Non-pigmented ciliary epithelial cell (primary cell): ENCODE measurements at regions not wholly inside any gene's neighbourhood (a gene's known extent, or its start where the extent isn't known, plus 50 kb on each side); places are given as distances from the start of the nearest gene placed in this dataset.
"Not testable (repeated sequence)": the region's sequence is repeated elsewhere in the genome, so short reads cannot be mapped to it uniquely, and the experiment has no call there.

Experiments used
- DNase-seq: peaks from one replicate; pipeline ENCODE4 v3.0.0-alpha.2; 2010; ENCODE audit warnings: low read depth

DNA sequence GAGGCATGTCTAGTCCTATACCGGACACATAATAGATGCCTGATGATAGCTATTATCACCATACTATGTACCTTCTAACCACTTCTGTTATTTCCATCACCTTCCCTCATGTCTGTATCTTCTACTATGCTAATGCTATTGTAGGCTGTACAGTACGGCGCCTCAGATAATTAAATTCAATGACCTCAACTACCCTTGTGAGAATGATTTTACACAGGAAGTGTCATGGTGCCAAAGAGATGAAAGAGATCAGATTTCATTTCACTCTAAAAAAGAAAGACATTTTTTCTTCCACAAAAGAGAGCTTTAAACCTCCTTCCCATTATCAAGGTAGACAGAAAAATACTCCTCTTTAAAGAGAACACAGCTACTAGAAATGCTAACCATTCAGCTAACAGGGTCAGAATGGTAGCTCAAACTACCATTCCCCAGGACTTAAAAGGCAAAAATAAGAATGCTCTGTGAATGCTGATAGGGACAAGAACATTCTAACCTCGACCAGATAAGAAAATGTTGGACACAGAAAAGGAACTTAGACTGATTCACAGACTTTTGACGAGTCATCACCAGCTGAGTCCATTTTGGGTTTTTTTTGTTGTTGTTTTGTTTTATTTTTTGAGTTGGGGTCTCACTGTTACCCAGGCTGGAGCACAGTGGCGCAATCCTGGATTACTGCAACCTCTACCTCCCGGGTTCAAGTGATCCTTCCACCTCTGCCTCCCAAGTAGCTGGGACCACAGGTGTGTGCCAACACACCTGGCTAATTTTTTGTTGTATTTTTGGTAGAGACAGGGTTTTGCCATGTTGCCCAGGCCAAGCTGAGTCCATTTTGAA is 99.2 kb upstream of the RAPGEF2 start:
- no peak for DNase-seq

DNA sequence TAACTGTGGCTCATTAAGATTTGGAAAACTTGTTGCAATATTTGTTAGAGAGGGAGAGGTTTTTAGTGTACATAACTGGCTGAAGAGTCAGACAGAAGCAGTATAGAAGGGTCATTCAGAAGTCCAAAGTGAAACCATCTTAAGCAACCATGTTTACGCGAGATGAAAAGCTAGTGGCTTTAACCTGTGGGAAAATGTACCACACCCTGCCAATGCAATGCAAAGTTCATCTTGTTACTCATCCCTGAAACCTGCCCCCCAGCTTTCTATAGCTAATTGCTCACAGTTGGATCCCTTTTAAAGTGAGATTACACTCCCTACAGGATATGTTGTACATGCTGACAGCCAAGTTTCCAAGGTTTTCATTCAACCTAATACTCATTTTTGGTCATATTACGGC is 96.7 kb upstream of the RAPGEF2 start:
- no peak for DNase-seq

DNA sequence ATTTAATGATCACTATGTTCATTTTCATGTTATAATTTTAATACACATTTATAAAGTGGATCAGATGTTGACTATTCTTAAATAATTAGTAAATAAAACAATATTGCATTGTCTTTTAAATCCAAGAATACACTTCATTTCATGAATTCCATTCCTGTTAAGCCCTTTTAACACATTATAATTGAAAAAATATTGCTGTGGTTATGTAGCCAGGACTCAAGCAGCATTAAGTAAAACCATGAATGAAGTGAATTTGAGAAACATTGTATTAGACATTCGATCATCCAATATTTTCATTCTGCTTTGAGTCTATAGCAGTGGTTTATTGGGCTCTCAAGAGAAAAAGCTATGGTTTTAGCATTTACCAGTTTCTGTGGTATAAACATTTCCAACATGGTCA is 94.2 kb upstream of the RAPGEF2 start:
- no peak for DNase-seq

DNA sequence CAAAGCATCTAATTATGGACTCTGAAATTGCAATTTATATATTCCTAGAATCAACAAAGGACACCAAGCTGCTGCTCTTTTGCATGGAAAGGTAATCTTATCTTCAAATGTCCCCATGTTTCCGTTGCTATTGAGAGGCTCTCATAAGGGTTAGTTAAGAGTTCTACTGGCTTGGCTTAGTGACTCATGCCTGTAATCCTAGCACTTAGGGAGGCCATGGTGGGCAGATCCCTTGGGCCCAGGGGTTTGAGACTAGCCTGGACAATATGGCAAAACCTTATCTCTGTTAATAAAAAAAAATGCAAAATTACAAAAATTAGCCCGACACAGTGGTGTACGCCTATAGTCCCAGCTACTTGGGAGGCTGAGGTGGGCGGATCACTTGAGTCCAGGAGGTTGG is 93.4 kb upstream of the RAPGEF2 start:
- DNase-seq, result no peak

DNA sequence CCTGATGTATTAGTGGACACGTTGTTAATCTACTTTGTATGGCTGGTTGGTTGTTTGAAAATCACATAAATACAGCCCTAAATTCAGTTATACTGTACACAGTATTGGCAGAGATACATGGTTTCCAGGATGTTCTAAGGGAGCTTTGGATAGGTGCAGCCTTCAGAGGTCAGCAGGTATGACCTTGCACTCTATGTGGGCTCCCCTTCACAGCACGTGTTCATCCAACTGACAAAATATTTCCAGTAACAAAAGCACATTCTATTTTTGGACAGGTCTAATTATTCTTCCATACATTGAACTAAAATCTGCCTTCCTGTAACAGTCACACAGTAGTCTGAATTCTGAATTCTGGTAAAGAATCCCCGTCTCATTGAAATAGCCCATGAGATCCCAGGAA is 92.8 kb upstream of the RAPGEF2 start:
- no peak for DNase-seq

DNA sequence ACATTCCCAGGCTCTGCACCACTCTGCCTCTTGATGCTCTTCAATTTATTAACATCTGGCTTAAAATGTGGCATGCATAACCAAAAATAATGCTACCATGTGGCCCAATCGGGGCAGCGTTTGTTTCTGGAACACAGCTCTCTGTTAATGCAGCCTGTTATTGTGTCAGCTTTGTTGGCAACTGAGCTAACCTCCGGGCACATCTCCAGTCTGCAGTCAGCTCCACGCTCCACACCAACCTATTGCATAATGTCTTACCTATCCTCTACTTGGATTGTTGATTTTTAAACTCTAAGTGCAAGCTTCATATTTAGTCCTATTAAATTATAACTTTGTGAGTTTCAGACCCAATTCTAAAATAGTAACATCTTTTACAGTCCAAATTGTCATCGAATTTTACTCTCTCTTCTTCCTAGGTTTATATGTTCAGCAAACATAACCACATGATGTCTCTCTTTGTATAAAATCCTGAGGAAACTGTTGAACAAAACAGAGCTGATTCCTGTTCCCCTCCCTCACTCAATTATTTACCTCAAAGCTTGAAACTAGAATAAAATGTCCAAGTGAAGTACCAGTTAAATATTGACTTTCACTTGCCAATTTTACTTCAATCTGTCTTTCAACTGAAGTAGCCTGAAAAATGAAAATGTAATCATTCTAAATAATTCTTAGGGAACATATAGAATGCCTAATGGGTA is 92.2 kb upstream of the RAPGEF2 start:
- no peak for DNase-seq

DNA sequence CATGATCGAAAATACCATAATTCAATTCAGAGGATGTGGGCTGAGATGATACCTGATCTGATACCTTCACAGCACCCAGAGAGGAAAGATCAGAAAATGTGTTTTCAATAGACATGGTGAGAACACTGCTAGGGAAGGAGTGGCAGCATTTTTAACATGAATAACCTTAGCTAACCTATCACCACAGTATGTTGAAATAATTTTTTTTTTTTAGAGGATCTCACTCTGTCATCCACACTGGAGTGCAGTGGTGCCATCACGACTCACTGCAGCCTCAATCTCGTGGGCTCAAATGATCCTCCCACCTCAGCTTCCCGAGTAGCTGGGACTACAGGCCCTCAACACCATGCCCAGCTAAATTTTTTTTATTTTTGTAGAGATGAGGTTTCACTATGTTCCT is 90.5 kb upstream of the RAPGEF2 start:
- DNase-seq, result no peak

DNA sequence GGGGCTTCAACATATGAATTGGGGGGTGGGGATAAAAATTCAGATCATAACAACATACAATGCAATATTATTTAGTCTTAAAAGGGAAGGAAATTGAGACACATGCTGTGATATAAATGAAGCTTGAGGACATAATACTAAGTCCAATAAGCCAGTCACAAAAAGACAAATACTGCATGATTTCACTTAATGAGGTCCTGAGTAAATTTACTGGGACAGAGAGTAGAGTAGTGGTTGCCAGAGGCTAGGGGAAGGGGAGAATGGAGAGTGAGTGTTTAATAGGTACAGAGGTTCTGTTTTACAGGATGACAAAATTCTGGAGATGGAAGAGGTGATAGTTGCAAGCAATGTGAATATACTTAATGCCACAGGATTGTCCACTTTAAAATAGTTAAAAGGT is 89.2 kb upstream of the RAPGEF2 start:
- no peak for DNase-seq

DNA sequence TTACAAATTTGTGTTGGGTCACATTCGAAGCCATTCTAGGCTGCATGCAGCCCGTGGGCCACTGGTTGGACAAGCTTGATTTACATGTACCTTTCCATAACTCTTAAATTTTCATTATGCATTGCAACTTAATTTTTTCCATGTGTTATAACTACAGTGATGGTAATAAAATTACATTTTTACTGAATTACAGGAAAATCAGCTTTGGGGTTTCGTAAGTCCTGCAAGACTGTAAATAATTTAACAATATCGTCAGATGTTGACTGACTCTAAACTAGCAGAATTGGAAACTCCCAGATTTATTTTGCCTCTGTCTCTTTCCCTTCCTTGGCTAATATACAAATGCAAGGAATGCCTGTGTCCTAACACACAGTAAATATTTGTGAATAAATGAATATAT is 88.0 kb upstream of the RAPGEF2 start:
- no peak for DNase-seq

DNA sequence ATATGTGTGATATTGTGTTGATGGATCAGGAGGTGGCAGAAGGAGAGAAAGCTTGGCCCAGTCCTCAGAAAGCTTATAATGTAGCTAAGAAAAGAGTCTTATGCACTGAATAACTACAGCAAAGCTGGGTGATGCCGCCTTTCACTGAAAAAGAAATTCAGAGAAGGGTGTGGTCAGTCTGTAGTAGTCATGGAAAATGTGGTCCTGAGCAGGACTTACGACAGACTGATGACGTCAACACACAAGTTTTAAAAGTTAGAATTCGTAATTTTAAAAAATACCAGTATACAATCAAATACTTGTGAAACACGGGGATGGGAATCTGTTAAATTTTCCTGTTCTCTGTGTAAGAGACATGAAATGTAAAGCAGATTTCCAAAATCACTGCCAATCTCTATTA is 87.0 kb upstream of the RAPGEF2 start:
- no peak for DNase-seq

DNA sequence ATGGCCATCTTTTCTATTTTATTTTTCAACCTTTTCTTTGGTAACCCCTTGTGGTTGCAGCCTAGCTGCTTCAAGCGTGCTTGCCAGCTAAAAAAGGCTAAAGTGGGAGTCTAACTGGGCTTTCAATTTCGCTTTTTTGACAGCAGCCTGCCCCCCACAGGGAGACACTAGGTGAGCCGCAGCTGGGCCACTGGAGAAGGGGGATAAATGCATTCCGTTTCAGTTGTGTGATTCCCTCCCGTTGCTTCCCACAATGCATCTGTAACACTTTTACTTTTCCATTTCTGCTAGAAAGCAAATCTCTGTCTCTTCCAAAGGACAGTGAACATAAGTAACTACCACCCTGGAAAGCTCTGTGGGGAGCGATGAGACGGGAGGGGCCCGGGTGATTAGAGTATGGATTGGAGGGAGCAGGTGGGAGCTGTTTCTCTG is 86.3 kb upstream of the RAPGEF2 start:
- no peak for DNase-seq

DNA sequence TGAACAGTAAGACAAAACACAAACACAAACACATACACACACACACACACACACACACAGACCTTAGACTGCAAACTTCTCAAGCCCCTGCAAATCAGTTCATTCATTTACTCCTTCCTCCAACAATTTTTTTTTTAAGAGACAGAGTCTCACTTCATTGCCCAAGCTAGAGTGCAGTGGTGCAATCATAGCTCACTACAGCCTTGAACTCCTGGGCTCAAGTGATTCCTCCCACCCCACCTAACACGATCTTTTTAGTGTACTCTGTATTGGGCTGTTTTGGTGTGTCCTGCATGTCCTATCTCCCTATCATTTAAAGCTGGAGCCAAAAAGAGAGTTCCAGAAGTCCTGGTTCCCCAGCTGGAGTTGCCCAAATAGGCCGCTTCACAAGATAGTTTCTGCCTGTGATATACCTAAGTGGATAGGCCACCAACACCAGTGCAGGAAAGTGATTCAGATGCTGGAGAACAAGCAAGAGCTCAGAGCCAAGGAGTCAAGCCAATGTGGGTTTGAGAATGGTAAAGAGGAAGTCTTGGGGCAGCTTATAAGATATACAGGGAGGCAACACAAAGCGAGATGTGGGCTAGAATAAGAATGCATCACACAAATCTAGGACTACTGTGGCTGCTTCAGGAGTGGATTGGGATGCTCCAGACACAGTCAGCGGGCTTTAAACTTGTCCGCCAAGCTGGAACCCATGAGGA is 85.4 kb upstream of the RAPGEF2 start:
- no peak for DNase-seq

DNA sequence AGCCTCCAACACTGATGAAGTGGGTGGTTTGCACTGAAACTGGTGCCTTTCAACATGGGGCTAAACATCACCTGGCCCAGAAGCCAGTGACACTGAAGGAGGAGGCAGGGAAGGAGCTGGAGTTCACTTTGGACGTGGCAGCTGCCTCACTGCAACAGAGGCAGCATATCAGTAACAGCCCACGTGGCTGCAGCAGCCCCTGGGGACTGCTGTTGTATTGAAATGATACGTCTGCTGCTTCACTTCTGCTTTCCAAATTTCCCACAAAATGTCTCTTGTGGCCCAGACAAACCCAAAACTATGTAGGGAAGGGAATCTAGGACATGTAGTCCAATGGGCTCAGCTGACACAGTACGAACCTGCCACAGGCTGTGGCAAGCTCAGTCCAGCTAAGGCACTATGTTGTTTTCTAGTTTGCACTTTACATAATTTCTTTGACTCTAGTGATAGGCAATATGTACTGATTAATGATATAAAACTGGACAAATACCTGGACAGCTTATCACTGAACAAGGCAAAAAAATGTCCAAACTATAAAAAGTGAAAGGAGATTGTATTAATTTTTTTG is 84.7 kb upstream of the RAPGEF2 start:
- DNase-seq, result no peak

DNA sequence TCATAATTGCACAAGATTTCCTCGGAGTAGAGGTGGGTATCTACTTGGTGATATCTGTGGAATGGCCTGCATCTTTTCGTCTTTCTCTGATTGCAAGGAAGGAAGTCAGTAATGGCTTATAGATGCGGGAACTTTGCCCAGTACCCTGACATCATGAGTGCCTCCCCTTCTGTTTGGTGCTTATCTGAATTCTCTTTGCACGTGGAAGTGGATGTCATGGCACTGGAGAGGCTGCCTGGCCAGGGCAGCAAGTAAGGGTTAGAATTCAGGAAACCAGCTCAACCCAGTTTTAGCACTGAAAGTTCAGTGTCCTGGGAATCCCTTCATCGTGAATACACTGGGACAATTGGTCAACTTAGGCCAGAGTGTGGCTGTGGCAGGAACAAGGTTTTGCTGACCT is 83.5 kb upstream of the RAPGEF2 start:
- no peak for DNase-seq

DNA sequence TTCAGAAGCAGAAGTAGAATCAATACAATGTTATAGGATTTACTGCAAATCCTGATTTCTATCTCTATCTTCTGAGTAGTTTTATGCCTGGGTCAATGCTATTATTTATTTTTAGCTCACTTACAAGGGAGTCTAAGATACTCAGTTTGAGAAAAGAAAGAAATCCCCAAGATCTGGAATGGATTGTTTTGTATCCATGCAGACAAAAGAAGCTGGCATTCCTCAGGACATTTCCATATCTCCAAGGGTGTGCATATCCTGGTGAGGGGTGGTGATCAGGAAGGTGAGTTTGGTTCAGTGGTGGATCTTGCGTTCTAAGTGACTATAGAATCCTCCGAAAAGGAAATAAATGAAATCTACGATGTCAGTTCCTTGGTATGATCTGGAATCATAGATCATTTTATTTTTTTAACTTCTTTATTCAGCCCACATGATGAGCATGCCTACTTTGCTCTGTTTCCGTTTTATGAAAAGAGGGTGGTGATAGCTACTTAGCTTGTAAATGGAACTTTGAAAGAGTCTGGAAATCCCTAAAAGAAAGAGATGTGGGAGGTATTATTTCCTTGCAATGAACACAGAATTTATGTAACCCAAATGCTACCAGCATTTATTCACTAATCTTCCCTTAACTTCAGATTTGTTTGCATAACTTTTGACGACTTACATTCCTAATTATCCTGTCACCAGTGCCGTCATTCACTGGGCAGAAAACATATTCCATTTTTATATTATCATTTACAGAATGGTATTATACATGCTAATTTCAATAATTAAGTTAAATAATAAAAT is 81.1 kb upstream of the RAPGEF2 start:
- DNase-seq, result no peak

DNA sequence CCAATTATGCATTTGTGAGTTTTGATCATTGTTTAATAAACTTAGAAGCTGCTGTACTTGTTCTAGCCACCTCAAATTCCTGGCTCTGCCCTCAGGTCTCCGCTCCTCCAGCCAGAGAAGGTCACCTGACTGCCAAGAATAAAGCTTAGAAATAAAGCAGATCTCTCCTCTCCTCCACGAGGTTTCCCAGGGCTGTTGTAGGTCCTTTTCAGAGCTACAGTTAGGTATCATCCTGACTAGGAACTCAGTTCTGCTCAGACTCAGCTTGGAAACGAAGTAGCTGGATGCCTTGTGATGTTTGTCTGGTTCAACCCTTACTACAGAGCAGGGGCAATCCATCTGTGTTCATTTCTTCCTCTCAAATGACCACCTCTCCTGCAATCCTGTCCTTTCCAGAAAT is 79.1 kb upstream of the RAPGEF2 start:
- no peak for DNase-seq

DNA sequence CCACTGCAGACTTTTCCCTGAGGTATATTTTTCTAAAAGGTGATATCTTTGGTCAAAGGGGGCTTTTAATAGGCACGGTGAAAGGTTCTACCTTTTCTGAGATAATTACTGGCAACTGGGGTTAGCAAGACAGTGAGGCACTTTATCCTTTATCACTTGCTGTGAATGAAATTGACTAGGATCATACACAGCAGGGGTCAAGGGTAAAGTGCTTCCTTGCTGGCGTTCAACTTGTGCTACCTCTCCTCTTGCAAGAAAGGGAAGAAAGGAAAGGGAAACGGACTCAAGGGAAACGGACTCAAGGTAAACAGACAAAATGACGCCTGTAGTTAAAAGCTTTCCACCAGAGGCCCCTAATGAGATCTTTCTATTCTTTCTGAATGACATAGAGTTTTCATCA is 78.6 kb upstream of the RAPGEF2 start:
- DNase-seq, result no peak

DNA sequence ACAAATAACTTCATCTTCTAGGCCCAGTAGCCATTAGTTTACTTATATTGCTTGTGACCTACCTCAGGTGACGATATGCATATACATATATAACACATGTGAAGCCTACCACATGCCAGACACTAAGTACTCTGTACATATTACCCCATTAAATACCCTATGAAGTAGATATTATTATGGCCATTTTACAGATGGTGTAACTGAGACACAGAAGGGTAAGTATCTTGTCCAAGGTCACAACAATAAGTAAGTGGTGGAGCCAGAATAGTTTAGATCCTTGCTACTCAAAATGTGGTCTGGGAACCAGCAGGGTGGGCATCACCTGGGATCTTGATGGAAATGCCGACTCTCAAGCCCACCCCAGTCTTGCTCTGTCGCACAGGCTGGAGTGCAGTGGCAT is 78.1 kb upstream of the RAPGEF2 start:
- DNase-seq, result no peak

DNA sequence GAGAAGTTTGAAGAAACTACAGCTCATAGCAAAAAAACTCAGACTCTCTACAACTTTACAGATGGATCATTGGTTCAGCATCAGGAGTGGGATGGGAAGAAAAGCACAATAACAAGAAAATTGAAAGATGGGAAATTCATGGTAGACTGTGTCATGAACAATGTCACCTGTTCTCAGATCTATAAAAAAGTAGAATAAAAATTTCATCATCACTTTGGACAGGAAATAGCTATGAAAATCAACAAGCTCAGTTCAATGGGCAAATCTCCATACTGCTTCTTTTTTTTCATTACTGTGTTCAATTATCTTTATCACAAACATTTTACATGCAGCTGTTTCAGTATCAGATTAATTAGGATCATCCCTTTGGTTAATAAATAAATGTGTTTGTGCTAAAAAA is 76.5 kb upstream of the RAPGEF2 start:
- no peak for DNase-seq

DNA sequence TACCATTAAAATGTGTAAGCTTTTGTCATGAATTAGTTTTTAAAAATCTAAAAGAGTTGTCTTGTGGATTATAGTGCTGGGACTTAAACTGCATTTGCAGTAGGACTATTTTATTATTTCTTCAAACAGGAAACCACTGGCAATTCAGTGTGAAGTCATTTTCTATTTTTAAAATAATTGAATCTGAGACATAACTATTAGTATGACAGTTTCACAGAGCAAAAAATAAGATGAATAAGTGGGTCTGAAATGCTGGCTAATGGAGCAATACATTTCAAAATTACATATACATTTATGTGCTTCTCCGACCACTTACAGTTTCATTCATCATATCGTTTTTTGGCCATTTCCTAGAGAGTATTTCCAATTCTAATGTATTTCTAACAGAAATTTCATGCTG is 75.3 kb upstream of the RAPGEF2 start:
- no peak for DNase-seq

DNA sequence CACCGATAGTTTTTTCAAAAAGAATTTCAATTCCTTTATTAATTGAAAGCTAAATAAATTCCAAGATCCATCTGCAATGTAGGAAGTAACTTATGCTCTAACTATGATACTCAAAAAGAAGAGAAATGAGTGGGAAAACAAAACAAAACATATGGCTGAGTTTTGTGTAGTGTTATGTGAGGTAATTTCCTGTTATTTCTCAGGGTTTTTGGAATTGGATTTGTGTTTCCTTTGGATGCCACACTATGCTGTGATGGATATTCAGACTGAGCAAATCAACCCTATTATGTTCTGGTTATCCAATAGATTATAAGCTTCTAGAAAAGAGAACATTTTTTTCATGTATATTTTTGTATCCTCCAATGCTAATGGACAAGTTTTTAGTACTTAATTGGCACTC is 73.4 kb upstream of the RAPGEF2 start:
- no peak for DNase-seq

DNA sequence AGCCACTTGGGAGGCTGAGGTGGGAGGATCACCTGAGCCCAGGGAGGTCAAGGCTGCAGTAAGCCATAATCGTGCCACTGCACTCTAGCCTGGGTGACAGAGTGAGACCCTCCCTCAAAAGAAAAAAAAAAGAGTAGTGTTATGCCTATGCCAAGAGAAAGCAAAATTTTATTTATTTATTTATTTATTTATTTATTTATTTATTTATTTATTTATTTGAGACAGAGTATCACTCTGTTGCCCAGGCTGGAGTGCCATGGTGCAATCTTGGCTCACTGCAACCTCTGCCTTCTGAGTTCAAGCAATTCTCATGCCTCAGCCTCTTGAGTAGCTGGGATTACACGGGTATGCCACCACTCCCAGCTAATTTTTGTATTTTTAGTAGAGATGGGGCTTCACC is 72.6 kb upstream of the RAPGEF2 start:
- DNase-seq, result not testable (repeated sequence)
